GM18520 (cell line): ENCODE measurements at regions not wholly inside any gene's neighbourhood (a gene's known extent, or its start where the extent isn't known, plus 50 kb on each side); places are given as distances from the start of the nearest gene placed in this dataset.
"Not testable (repeated sequence)": the region's sequence is repeated elsewhere in the genome, so short reads cannot be mapped to it uniquely, and the experiment has no call there.

Source experiments
- ATAC-seq: cut with Tn5 transposase; IDR thresholded peaks from one replicate; pipeline ENCODE4 v1.9.1; 2021; ENCODE audit not compliant: unreplicated experiment

DNA sequence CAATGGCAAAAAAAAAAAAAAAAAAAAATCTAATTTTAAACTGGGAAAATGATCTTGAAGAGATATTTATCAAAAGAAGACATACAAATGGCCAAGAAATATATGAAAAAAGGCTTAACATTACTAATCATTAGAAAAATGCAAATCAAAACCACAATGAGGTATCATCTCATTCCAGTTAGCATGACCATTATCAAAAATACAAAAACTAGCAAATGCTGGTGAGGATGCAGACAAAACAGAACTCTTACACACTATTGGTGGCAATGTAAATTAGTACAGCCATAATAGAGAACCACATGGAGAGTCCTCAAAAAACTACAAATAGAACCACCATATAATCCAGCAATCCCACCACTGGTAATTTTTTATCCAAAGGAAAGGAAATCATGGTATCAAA lies 489.6 kb downstream of the TNS3 start:
- ATAC-seq: no peak

- no peak for ATAC-seq
Observed at GRCh38 chr7:47091141-47091540, 490.8 kb downstream of the TNS3 start.

DNA sequence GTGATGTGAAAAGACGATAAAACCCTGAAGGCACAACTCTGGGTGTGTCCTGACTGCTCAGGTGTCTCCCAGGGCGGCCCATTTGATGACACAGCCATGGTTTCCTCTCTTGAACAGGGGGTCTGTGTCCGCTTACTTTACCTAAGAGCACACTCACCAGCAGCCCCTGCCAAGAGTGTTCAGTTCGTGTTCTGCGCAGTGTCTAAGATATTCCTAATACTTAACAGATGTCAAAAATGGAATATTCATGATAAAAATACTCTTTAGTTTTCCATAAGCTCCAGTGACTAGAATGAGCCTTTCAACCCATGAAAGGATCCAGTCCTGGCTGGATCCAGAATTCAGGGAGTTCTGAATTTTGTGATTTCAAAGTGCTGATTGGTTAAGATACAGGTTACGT lies 492.4 kb downstream of the TNS3 start:
- ATAC-seq: no peak

DNA sequence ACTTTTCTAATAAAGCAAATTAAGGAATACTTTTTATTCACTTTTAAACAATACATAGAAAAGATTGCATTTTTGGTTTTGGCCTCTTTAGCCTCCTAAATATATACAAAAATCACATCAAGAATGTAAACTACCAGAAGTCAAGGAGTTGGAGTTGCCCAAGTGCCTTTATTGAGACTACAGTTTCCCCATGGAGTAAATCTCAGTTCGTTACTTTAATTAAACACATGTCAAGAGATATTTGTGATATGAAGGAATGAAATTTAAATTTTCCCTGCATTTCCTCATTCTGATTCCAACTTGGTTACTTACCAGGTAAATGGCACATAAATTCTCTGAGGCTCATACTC lies 492.9 kb downstream of the TNS3 start:
- ATAC-seq: no peak

DNA sequence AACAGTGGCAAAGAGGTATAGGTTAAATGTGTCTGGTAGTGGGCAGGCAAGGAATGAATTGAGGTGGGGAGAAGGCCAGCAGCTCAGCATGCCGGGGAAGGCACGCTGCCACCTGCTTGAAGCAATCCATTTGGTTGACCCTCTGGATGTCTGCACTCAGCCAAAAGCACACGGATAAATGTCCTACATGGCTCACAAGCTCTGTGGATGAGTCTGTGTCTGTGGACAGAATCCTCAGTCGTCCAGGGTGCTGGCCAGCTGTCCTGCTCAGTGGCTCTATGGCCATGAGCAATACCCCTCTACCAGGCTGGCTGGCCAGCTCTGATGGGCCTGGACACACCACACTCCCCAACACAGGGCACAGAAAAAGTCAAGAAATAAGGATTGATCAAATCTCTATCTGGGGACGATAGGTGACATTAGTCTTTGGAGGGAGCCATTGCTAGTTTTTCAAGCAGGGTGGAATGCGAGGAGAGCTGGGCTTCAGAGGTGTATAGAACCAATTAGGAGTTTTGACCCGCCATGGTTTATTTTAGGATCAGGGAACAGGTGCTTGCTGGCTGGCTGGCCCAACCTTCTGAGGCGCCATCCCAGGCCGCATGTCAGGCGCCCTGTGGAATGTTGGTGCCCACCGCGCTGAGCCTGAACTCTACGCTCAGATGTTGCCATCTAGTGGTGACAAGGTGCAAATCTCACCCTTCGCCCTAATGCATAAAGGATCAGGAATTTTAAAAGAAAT lies 493.4 kb downstream of the TNS3 start:
- ATAC-seq: no peak

- ATAC-seq: no peak
Observed at GRCh38 chr7:47087866-47088265, 494.0 kb downstream of the TNS3 start.

- ATAC-seq: no peak
Observed at GRCh38 chr7:47085491-47086275, 496.2 kb downstream of the TNS3 start.

- no peak for ATAC-seq
Observed at GRCh38 chr7:47083476-47084250, 498.2 kb downstream of the TNS3 start.

GRCh38 chr7:47080816-47081215 lies 501.1 kb downstream of the TNS3 start:
- no peak for ATAC-seq

DNA sequence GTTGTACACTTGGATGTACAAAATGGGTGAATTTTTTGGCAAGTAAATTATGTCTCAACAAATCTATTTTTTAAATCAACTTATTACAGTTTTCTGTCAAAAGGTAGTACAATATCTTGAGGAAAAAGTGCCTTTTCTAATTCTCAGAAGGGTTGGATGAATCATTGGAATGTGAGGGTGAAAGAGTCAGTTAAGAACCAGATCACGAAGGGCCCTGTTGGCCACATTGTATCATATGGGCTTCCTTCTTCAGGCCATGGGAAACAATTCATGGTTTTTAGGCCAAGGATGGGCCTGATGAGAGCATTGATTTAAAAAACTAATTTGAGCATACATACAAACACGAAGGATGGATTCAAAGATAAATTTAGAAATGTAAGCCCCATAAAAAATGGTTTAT lies 503.7 kb downstream of the TNS3 start:
- no peak for ATAC-seq

GRCh38 chr7:47074702-47075153 lies 507.2 kb downstream of the TNS3 start:
- ATAC-seq: no peak

- ATAC-seq: no peak
Observed at GRCh38 chr7:47073284-47073683, 508.6 kb downstream of the TNS3 start.

DNA sequence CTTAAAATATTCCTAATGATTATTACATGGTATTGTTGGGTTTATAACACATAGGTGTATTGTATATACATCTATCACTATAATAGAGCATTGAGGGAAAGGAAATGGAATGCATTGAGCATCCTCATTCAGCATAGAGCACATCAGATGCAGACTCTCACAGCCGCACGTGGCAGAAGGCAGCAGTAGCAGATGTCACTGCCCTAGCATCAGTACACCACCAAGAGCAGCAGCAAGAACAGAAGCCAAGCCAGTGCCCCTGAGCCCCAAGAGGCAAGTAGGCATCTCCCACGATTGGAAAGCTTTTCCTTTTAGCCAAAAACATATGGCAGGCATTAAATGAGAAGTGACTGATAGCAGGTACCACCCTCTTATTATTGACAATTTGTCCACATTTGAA lies 510.0 kb downstream of the TNS3 start:
- no peak for ATAC-seq

GRCh38 chr7:47069385-47070076 lies 512.4 kb downstream of the TNS3 start:
- ATAC-seq: no peak

DNA sequence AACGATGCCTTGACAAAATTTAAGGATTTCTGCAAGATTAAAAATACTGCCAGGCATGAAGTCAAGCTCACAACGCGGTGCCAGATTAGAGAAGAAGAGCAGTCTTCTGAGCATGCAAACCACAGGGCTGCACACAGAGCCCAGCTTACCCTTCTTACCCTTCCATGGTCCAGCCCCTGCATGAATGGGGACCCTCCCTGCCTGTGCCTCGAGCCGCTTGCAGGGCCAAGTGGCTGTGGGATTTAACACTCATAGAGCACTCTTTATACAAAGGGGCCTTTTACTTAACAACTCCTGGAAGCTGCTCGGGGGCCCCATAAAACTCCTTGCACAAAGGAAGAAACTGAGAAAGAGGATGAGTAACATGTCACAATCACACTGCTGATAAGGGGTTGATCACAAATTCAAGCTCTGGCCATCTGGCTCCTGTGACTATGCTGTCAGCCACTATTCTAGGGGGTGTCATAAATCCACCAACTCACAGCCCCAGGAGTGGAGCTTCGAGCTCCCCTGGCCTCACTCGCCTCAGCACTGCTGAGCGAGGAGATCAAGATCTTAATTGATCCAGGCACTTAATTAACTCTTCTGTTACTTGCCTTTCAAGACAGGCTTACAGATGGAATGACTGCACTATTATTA lies 514.8 kb downstream of the TNS3 start:
- ATAC-seq: no peak

DNA sequence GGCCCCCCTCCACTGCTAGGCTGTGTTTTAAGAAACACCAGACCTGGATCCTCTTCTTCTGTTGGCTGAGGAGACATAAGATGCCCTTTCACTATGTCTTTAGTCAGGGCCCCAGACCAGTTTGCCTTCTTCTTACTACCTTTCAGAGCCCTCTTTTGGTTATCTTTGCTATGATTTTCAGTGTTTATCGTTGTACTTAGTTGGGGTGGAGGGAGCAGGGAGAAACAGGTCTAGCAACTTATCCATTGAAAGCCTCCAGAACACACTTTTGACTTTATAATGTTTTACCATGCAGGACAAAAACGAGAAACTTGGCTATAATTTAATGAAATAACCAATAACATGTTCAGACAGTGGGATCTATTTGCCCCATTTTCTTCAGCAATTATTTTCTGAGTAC lies 525.2 kb downstream of the TNS3 start:
- ATAC-seq: no peak

DNA sequence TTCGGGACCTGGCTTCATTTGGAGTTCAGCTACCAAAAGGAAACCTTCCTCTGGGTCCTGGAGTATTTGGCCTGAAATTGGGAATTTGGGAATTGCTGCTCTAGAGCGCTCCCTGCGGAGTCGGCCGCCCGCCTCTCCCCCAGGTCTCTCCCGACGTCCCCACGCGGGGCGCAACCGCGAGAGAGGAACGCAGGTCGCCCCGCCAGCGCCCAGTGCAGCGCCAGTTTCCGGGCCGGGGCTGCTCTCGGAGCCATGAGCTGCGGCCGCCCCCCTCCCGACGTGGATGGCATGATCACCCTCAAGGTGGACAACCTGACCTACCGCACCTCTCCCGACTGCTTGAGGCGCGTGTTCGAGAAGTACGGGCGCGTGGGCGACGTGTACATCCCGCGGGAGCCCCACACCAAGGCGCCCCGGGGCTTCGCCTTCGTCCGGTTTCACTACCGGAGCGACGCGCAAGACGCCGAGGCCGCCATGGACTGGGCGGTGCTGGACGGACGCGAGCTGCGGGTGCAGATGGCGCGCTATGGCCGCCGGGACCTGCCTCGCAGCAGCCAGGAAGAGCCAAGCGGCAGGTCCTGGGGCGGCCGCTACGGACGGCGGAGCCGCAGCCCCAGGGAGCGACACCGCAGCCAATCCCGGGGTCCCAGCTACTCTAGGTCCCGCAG lies 529.2 kb downstream of the TNS3 start:
- not testable (repeated sequence) for ATAC-seq

DNA sequence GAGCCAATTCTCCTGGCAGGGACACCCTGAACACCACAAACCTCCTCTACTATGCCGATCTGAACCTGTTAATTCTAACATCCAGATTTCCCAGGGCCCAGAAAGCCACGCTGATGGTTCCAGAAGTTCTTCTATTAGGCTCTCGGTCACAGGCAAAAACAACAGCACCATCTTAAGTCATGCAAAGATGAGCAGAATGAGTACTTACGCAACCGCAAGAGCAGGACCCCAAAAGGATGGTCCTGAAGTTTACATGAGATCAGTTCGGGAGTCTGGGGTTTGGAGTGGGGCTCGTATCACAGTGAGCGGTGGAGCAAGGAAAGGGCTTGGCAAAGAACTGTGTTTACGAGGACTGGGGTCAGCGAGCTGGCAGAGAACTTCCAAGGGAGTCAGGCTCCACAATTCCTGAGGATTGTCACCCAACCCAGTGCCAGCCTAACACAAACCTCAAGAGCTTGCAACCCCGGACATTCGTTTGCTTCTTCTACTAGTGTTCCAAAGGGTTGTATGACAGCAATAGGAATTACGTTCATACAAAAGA lies 532.6 kb downstream of the TNS3 start:
- no peak for ATAC-seq

- no peak for ATAC-seq
Observed at GRCh38 chr7:47047384-47047783, 534.5 kb downstream of the TNS3 start.

DNA sequence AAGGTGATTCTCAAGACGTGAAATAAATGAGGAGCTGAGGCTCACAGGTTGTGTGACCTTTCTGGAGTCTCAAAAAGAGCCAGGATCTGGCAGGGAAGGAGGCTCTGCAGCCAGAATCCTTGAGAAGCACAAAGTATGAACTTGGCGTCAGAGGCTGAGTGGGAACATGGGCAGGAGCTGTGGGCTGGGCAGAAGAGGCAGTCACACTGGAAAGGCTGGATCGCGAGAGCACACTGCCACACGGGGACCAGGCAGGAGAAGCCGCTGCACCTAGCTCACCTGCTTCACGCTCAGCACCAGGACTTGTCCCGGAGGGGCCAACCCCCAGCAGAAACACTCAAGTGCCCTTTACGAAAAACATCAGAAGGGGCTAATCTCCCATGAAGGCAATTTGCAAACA lies 535.0 kb downstream of the TNS3 start:
- no peak for ATAC-seq
